H9 (cell line): ENCODE measurements at regions not wholly inside any gene's neighbourhood (a gene's known extent, or its start where the extent isn't known, plus 50 kb on each side); places are given as distances from the start of the nearest gene placed in this dataset.

Experiments
- DNase-seq: peaks from one replicate; pipeline ENCODE4 v3.0.0-alpha.2; 2017
- H2AFZ ChIP-seq: one replicate; pipeline ENCODE4 v1.6.1; 2013; ENCODE audit warnings: mild to moderate bottlenecking, low read length, control low read depth, moderate library complexity
- H2AK5ac ChIP-seq: 2 replicates; pipeline ENCODE4 v1.6.1; 2013; ENCODE audit warnings: low read length, control low read depth, mixed read lengths; ENCODE audit not compliant: insufficient read length
- H2BK120ac ChIP-seq: one replicate; pipeline ENCODE4 v1.6.1; 2013; ENCODE audit warnings: low read depth, mild to moderate bottlenecking, low read length, control low read depth, inconsistent platforms; ENCODE audit not compliant: poor library complexity, severe bottlenecking
- H2BK12ac ChIP-seq: 2 replicates; pipeline ENCODE4 v1.6.1; 2013; ENCODE audit warnings: low read length, control low read depth, mixed read lengths, low read depth; ENCODE audit not compliant: insufficient read length
- H2BK15ac ChIP-seq: 2 replicates; pipeline ENCODE4 v1.6.1; 2013; ENCODE audit warnings: low read depth, low read length, control low read depth
- H2BK20ac ChIP-seq: one replicate; pipeline ENCODE4 v1.6.1; 2013; ENCODE audit warnings: low read depth, mild to moderate bottlenecking, low read length, control low read depth, inconsistent platforms; ENCODE audit not compliant: poor library complexity, severe bottlenecking
- H2BK5ac ChIP-seq: 2 replicates; pipeline ENCODE4 v1.6.1; 2013; ENCODE audit warnings: low read length, control low read depth, mixed read lengths; ENCODE audit not compliant: insufficient read length
- H3K14ac ChIP-seq: 2 replicates; pipeline ENCODE4 v1.6.1; 2013; ENCODE audit warnings: low read length, control low read depth; ENCODE audit not compliant: insufficient read depth
- H3K18ac ChIP-seq: 2 replicates; pipeline ENCODE4 v1.6.1; 2013; ENCODE audit warnings: low read depth, mild to moderate bottlenecking, mixed read lengths, low read length, control low read depth; ENCODE audit not compliant: insufficient read length
- H3K23ac ChIP-seq: 2 replicates; pipeline ENCODE4 v1.6.1; 2013; ENCODE audit warnings: low read length, control low read depth, mixed read lengths, low read depth; ENCODE audit not compliant: insufficient read length
- H3K23me2 ChIP-seq: 2 replicates; pipeline ENCODE4 v1.6.1; 2013; ENCODE audit warnings: low read depth, mild to moderate bottlenecking, mixed read lengths, low read length, control low read depth; ENCODE audit not compliant: insufficient read length, poor library complexity, severe bottlenecking
- H3K27ac ChIP-seq: 2 replicates; pipeline ENCODE4 v1.5.1; 2013; ENCODE audit warnings: low read length, control low read depth, mixed read lengths, low read depth; ENCODE audit not compliant: insufficient read length
- H3K27me3 ChIP-seq: 2 replicates; pipeline ENCODE4 v1.6.1; 2013; ENCODE audit warnings: low read length, control low read depth, inconsistent platforms; ENCODE audit not compliant: insufficient read depth
- H3K4ac ChIP-seq: 2 replicates; pipeline ENCODE4 v1.6.1; 2013; ENCODE audit warnings: low read depth, mild to moderate bottlenecking, control low read depth, inconsistent platforms, low read length, moderate library complexity
- H3K4me1 ChIP-seq: 2 replicates; pipeline ENCODE4 v1.6.1; 2013; ENCODE audit warnings: low read length, control low read depth, inconsistent platforms; ENCODE audit not compliant: insufficient read depth
- H3K4me2 ChIP-seq: 2 replicates; pipeline ENCODE4 v1.6.1; 2013; ENCODE audit warnings: low read length, control low read depth, mixed read lengths; ENCODE audit not compliant: insufficient read length, insufficient read depth
- H3K56ac ChIP-seq: 2 replicates; pipeline ENCODE4 v1.6.1; 2013; ENCODE audit warnings: low read depth, mild to moderate bottlenecking, mixed read lengths, low read length, control low read depth; ENCODE audit not compliant: insufficient read length
- H3K79me1 ChIP-seq: 2 replicates; pipeline ENCODE4 v1.6.1; 2013; ENCODE audit warnings: low read depth, mild to moderate bottlenecking, moderate library complexity, low read length, control low read depth, inconsistent platforms; ENCODE audit not compliant: insufficient read depth, poor library complexity, severe bottlenecking
- H3K79me2 ChIP-seq: 2 replicates; pipeline ENCODE4 v1.6.1; 2013; ENCODE audit warnings: low read length, control low read depth, inconsistent platforms; ENCODE audit not compliant: insufficient read depth
- H3K9ac ChIP-seq: 2 replicates; pipeline ENCODE4 v1.6.1; 2013; ENCODE audit warnings: low read length, control low read depth, mixed read lengths; ENCODE audit not compliant: insufficient read length; ENCODE audit errors: extremely low read depth
- H3K9me3 ChIP-seq: one replicate; pipeline ENCODE4 v1.6.1; 2013; ENCODE audit warnings: low read depth, low read length, inconsistent platforms; ENCODE audit not compliant: control insufficient read depth
- H3T11ph ChIP-seq: one replicate; pipeline ENCODE4 v1.6.1; 2013; ENCODE audit warnings: mild to moderate bottlenecking, low read length, control low read depth, inconsistent platforms
- H4K20me1 ChIP-seq: one replicate; pipeline ENCODE4 v1.6.1; 2013; ENCODE audit not compliant: control insufficient read depth, insufficient read length, insufficient read depth
- H4K5ac ChIP-seq: 2 replicates; pipeline ENCODE4 v1.6.1; 2013; ENCODE audit warnings: low read depth, mild to moderate bottlenecking, mixed read lengths, low read length, control low read depth; ENCODE audit not compliant: insufficient read length
- H4K8ac ChIP-seq: replicated peaks from 2 replicates; pipeline ENCODE4 v1.6.1; 2013; ENCODE audit warnings: low read length, control low read depth, mixed read lengths, low read depth; ENCODE audit not compliant: insufficient read length
- H4K91ac ChIP-seq: 2 replicates; pipeline ENCODE4 v1.6.1; 2013; ENCODE audit warnings: low read depth, mild to moderate bottlenecking, moderate library complexity, mixed read lengths, low read length, control low read depth; ENCODE audit not compliant: insufficient read length
- H3K27ac Mint-ChIP-seq, 3 experiments: 2 replicates in 2 of 3; 3 replicates in 1 of 3; pipeline ENCODE4 v1.8.0; 2020 to 2021; ENCODE audit warnings: mixed read lengths in 3 of 3, mild to moderate bottlenecking in 1 of 3, moderate library complexity in 1 of 3
- H3K27me3 Mint-ChIP-seq: 2 replicates; pipeline ENCODE4 v1.8.0; 2021; ENCODE audit warnings: low read depth, mild to moderate bottlenecking, moderate library complexity, mixed read lengths
- H3K36me3 Mint-ChIP-seq, 3 experiments: 2 replicates in 2 of 3; 3 replicates in 1 of 3; pipeline ENCODE4 v1.8.0; 2020 to 2021; ENCODE audit warnings: low read depth in 3 of 3, mixed read lengths in 3 of 3; ENCODE audit not compliant: insufficient read depth in 1 of 3
- H3K4me1 Mint-ChIP-seq, 2 experiments: 2 replicates each; pipeline ENCODE4 v1.8.0; 2020; ENCODE audit warnings: mixed read lengths in 2 of 2
- H3K4me3 Mint-ChIP-seq, 2 experiments: 2 replicates in 1 of 2; 3 replicates in 1 of 2; pipeline ENCODE4 v1.8.0; 2020 to 2021; ENCODE audit warnings: mild to moderate bottlenecking in 2 of 2, mixed read lengths in 2 of 2, moderate library complexity in 1 of 2
- H3K9me3 Mint-ChIP-seq, 2 experiments: 2 replicates in 1 of 2; 3 replicates in 1 of 2; pipeline ENCODE4 v1.8.0; 2020; ENCODE audit warnings: mild to moderate bottlenecking in 2 of 2, mixed read lengths in 2 of 2, moderate library complexity in 1 of 2
- CTCF ChIP-seq: fragments of 200-600 bp; sonication (generic); conservative IDR thresholded peaks from 3 replicates; pipeline ENCODE4 v1.8.0; 2021; ENCODE audit warnings: antibody characterized with exemption, mild to moderate bottlenecking
- WGBS: extraction: QIAGEN DNeasy Blood & Tissue Kit; methylation state at CpG from one replicate; pipeline ENCODE4 v1.1.7; 2013; ENCODE audit warnings: missing lambda C conversion rate, low lambda C conversion rate, mixed read lengths; ENCODE audit not compliant: insufficient read length; ENCODE audit errors: extremely low coverage; 5-methylcytosine and 5-hydroxymethylcytosine counted together

GRCh38 chr2:52895726-52896340 is 871.8 kb upstream of the CHAC2 start:
- no peaks in the 10 kb centered on the region for H3K79me1 ChIP-seq
- no peak overlapping the region for H2AFZ ChIP-seq
- no peak overlapping the region for H4K5ac ChIP-seq
- no peak for DNase-seq
- H3K23me2 ChIP-seq = no peaks in the 10 kb centered on the region
- WGBS = no CpG with 5 or more reads among the region's 4 CpGs
- no peak overlapping the region for H3K23ac ChIP-seq
- H2BK15ac ChIP-seq = no peak overlapping the region
- H3K27ac Mint-ChIP-seq = 0 out of 7 replicates have a peak overlapping the region, but pooled peaks of 1 of the 3 experiments have one; percentile 41
- no peak overlapping the region for H2BK12ac ChIP-seq
- H4K8ac ChIP-seq = no peak overlapping the region
- H2AK5ac ChIP-seq = no peak overlapping the region
- H3K9ac ChIP-seq = no peak overlapping the region
- peaks cover 18 to 50% (median 26%) of the 10 kb centered on the region in 3 experiments for H3K36me3 Mint-ChIP-seq
- no peak overlapping the region for H2BK20ac ChIP-seq
- no peak overlapping the region for H4K91ac ChIP-seq
- peaks cover 36 to 40% of the 10 kb centered on the region in 2 experiments for H3K9me3 Mint-ChIP-seq
- H3K4ac ChIP-seq = no peak overlapping the region
- no peak overlapping the region for H2BK120ac ChIP-seq
- H3T11ph ChIP-seq = no peak overlapping the region
- H3K4me1 ChIP-seq = no peaks in the 10 kb centered on the region
- no peak overlapping the region for H3K4me3 Mint-ChIP-seq
- H3K27me3 Mint-ChIP-seq = no peaks in the 10 kb centered on the region
- no peak overlapping the region for H3K14ac ChIP-seq
- no peak overlapping the region for H2BK5ac ChIP-seq
- H3K4me1 Mint-ChIP-seq = peaks cover 5 to 6% of the 10 kb centered on the region in 2 experiments; a peak in 2 of 4 replicates
- H3K4me2 ChIP-seq = no peak overlapping the region
- no peak for TF ChIP-seq CTCF
- no peaks in the 10 kb centered on the region for H3K27me3 ChIP-seq
- H3K9me3 ChIP-seq = peaks cover 9% of the 10 kb centered on the region
- no peaks in the 10 kb centered on the region for H3K79me2 ChIP-seq
- no peak overlapping the region for H3K56ac ChIP-seq
- H3K27ac ChIP-seq = no peak overlapping the region
- H4K20me1 ChIP-seq = no peaks in the 10 kb centered on the region
- no peak overlapping the region for H3K18ac ChIP-seq
